ENCODE measurements at regions not wholly inside any gene's neighbourhood (a gene's known extent, or its start where the extent isn't known, plus 50 kb on each side); places are given as distances from the start of the nearest gene placed in this dataset.

DNA sequence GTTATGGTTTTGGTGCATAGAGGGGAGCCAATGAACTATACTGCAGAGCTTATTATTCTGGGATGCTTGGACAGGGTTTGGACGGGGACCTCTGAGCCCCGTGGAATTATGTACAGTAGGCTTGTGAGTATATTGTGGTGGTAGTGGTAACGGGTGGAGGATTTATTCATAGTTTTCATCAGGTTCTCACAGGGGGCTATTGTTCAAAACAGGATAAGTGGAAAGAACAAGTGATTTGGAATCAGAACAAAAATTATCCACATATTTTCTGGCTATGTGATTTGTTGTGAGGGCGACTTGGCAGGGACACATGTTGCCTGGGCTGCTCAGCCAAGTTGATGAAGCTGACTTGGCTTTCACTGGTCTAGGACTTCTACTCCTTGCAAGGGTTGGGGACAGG is 64.6 kb upstream of the ELOVL5 start:
- TF ChIP-seq CTCF (IDR thresholded peaks at IDR 0.05 in 4 of 5, conservative IDR thresholded peaks at IDR 0.05 in 1 of 5) (no peak), POLR2A (IDR thresholded peaks at IDR 0.05) (no peak)

All from gastrocnemius medialis (tissue), 4 donors.